CD14-positive monocyte (primary cell): ENCODE measurements at regions not wholly inside any gene's neighbourhood (a gene's known extent, or its start where the extent isn't known, plus 50 kb on each side); places are given as distances from the start of the nearest gene placed in this dataset.

Experiments used
- DNase-seq, 3 donors: peaks; one replicate each; pipeline ENCODE4 v3.0.0-alpha.2; 2011 to 2022
- H2AFZ ChIP-seq: 2 replicates; pipeline ENCODE4 v1.6.0; 2012; ENCODE audit warnings: mild to moderate bottlenecking, low read depth, low read length, inconsistent platforms; ENCODE audit not compliant: insufficient read depth, poor library complexity, severe bottlenecking
- H3K27ac ChIP-seq, 2 donors: 1 replicate in 1 of 2; 2 replicates in 1 of 2; pipeline ENCODE4 v1.5.1; 2012 to 2013; ENCODE audit warnings: low read length in 2 of 2, control low read depth in 1 of 2, inconsistent platforms in 1 of 2, low read depth in 1 of 2, mild to moderate bottlenecking in 1 of 2
- H3K27me3 ChIP-seq, 2 donors: one replicate each; pipeline versions ENCODE4 v1.6.0 to v1.6.1; 2011 to 2013; ENCODE audit warnings: low read length in 2 of 2; ENCODE audit not compliant: control insufficient read depth in 2 of 2, insufficient read depth in 2 of 2
- H3K36me3 ChIP-seq, 2 donors: replicated peaks in 1 of 2; 1 replicate in 1 of 2; 2 replicates in 1 of 2; pipeline versions ENCODE4 v1.5.1 to v1.6.1; 2012 to 2013; ENCODE audit warnings: low read length in 2 of 2, control low read depth in 1 of 2, inconsistent platforms in 1 of 2, mild to moderate bottlenecking in 1 of 2; ENCODE audit not compliant: insufficient read depth in 2 of 2, control insufficient read depth in 1 of 2
- H3K4me1 ChIP-seq, 2 donors: 1 replicate in 1 of 2; 2 replicates in 1 of 2; pipeline versions ENCODE4 v1.5.1 to v1.6.1; 2012 to 2013; ENCODE audit warnings: low read length in 2 of 2, control low read depth in 1 of 2, inconsistent platforms in 1 of 2, mild to moderate bottlenecking in 1 of 2, moderate library complexity in 1 of 2; ENCODE audit not compliant: insufficient read depth in 2 of 2, control insufficient read depth in 1 of 2
- H3K4me2 ChIP-seq: replicated peaks from 2 replicates; pipeline ENCODE3; 2012; ENCODE audit warnings: low read length, moderate library complexity, mild to moderate bottlenecking; ENCODE audit not compliant: poor library complexity, severe bottlenecking; ENCODE audit errors: extremely low read depth
- H3K4me3 ChIP-seq, 3 experiments: fragments of 200-600 bp in 1 of 3; sonication (generic) in 1 of 3; replicated peaks in 1 of 3; 1 replicate in 2 of 3; 2 replicates in 1 of 3; pipeline ENCODE4 v1.5.1; 2011 to 2013; ENCODE audit warnings: low read length in 3 of 3, mild to moderate bottlenecking in 3 of 3, control low read depth in 2 of 3, low read depth in 2 of 3, inconsistent platforms in 1 of 3, moderate library complexity in 1 of 3
- H3K79me2 ChIP-seq: 2 replicates; pipeline ENCODE4 v1.6.0; 2012; ENCODE audit warnings: mild to moderate bottlenecking, control low read depth, inconsistent platforms, low read length, moderate library complexity; ENCODE audit not compliant: insufficient read depth
- H3K9ac ChIP-seq: 2 replicates; pipeline ENCODE4 v1.6.0; 2017; ENCODE audit warnings: low read length, mild to moderate bottlenecking; ENCODE audit not compliant: insufficient read depth, poor library complexity, severe bottlenecking
- H3K9me3 ChIP-seq, 2 donors: replicated peaks in 1 of 2; 1 replicate in 1 of 2; 2 replicates in 1 of 2; pipeline versions ENCODE4 v1.5.1 to v1.6.1; 2012 to 2013; ENCODE audit warnings: low read length in 2 of 2, control low read depth in 1 of 2; ENCODE audit not compliant: control insufficient read depth in 1 of 2, insufficient read depth in 1 of 2
- H4K20me1 ChIP-seq: 2 replicates; pipeline ENCODE4 v1.6.0; 2012; ENCODE audit warnings: mild to moderate bottlenecking, low read length, control low read depth, moderate library complexity; ENCODE audit not compliant: insufficient read depth
- H3K27ac Mint-ChIP-seq, 7 donors: one replicate each; pipeline ENCODE4 v1.8.0; 2020; ENCODE audit warnings: mild to moderate bottlenecking in 7 of 7, mixed read lengths in 7 of 7, moderate library complexity in 6 of 7, inconsistent platforms in 2 of 7
- H3K27me3 Mint-ChIP-seq, 3 donors: one replicate each; pipeline ENCODE4 v1.8.0; 2021 to 2022; ENCODE audit warnings: low read depth in 3 of 3, mild to moderate bottlenecking in 3 of 3, mixed read lengths in 3 of 3, moderate library complexity in 3 of 3, inconsistent platforms in 1 of 3
- H3K36me3 Mint-ChIP-seq, 2 donors: one replicate each; pipeline ENCODE4 v1.8.0; 2020; ENCODE audit warnings: mixed read lengths in 2 of 2, inconsistent platforms in 1 of 2, mild to moderate bottlenecking in 1 of 2
- H3K4me1 Mint-ChIP-seq: one replicate; pipeline ENCODE4 v1.8.0; 2020; ENCODE audit warnings: mild to moderate bottlenecking, mixed read lengths
- H3K4me3 Mint-ChIP-seq, 2 donors: one replicate each; pipeline ENCODE4 v1.8.0; 2020; ENCODE audit warnings: mild to moderate bottlenecking in 2 of 2, mixed read lengths in 2 of 2, moderate library complexity in 1 of 2
- H3K9me3 Mint-ChIP-seq, 7 donors: one replicate each; pipeline ENCODE4 v1.8.0; 2020 to 2022; ENCODE audit warnings: mixed read lengths in 7 of 7, mild to moderate bottlenecking in 6 of 7, moderate library complexity in 6 of 7, inconsistent platforms in 2 of 7
- CTCF ChIP-seq: fragments of 200-600 bp; IDR thresholded peaks from one replicate; pipeline ENCODE4 v1.8.0; 2022; ENCODE audit warnings: antibody characterized with exemption, mild to moderate bottlenecking
- WGBS: methylation state at CpG from one replicate; pipeline ENCODE4 v1.1.5; 2013; ENCODE audit warnings: missing lambda C conversion rate; ENCODE audit not compliant: insufficient coverage; 5-methylcytosine and 5-hydroxymethylcytosine counted together
- intact Hi-C, 2 donors: fragments of 100-400 bp; cut with micrococcal nuclease; formaldehyde crosslinking; loops; one replicate each; pipeline versions ENCODE4 v1.15.0 to v1.15.1; 2023

- Mint-ChIP-seq H3K27ac (no peak overlapping the region), H3K4me1 (no peaks in the 10 kb centered on the region), H3K36me3 (no peaks in the 10 kb centered on the region), H3K4me3 (no peak overlapping the region), H3K27me3 (no peaks in the 10 kb centered on the region), H3K9me3 (peaks cover 0 to 2% (median 0%) of the 10 kb centered on the region in 7 donors)
- Histone ChIP-seq H3K27me3 (no peaks in the 10 kb centered on the region), H3K4me3 (no peak overlapping the region), H2AFZ (no peak overlapping the region), H3K79me2 (no peaks in the 10 kb centered on the region), H3K4me2 (no peak overlapping the region), H3K27ac (no peak overlapping the region), H3K9me3 (no peaks in the 10 kb centered on the region), H3K4me1 (no peaks in the 10 kb centered on the region), H4K20me1 (no peaks in the 10 kb centered on the region), H3K36me3 (no peaks in the 10 kb centered on the region), H3K9ac (no peak overlapping the region)
- no peak for DNase-seq
- intact Hi-C loops: no loop called here
- WGBS: 100% methylated on average over 1 of the region's 1 CpG
- TF ChIP-seq CTCF: no peak
Observed at GRCh38 chr12:92476844-92477243, 225.9 kb upstream of the PLEKHG7 start.

- H3K36me3 Mint-ChIP-seq: no peaks in the 10 kb centered on the region
- no peak overlapping the region for H3K27ac Mint-ChIP-seq
- no CpG with 5 or more reads among the region's 2 CpGs for WGBS
- DNase-seq: no peak
- no peak overlapping the region for H3K4me3 Mint-ChIP-seq
- intact Hi-C loops: no loop called here
- no peak overlapping the region for H3K4me3 ChIP-seq
- no peaks in the 10 kb centered on the region for H3K9me3 ChIP-seq
- H3K4me1 ChIP-seq: no peaks in the 10 kb centered on the region
- H2AFZ ChIP-seq: no peak overlapping the region
- H3K27ac ChIP-seq: no peak overlapping the region
- H3K9ac ChIP-seq: no peak overlapping the region
- peaks cover 0 to 2% (median 0%) of the 10 kb centered on the region in 7 donors for H3K9me3 Mint-ChIP-seq
- no peak overlapping the region for H3K4me2 ChIP-seq
- no peaks in the 10 kb centered on the region for H3K27me3 ChIP-seq
- H3K4me1 Mint-ChIP-seq: no peaks in the 10 kb centered on the region
- no peaks in the 10 kb centered on the region for H3K27me3 Mint-ChIP-seq
- TF ChIP-seq CTCF: no peak
- H3K36me3 ChIP-seq: no peaks in the 10 kb centered on the region
- no peaks in the 10 kb centered on the region for H3K79me2 ChIP-seq
- no peaks in the 10 kb centered on the region for H4K20me1 ChIP-seq
Observed at GRCh38 chr12:92473564-92473963, 229.2 kb upstream of the PLEKHG7 start.
